Uterus (tissue), 2 donors: ENCODE measurements at regions not wholly inside any gene's neighbourhood (a gene's known extent, or its start where the extent isn't known, plus 50 kb on each side); places are given as distances from the start of the nearest gene placed in this dataset.
"Not testable (repeated sequence)": the region's sequence is repeated elsewhere in the genome, so short reads cannot be mapped to it uniquely, and the experiment has no call there.

Experiments
- CTCF ChIP-seq, 4 experiments: fragments of 200-600 bp in 2 of 4; fragments of 450-650 bp in 2 of 4; sonication (generic) in 2 of 4; IDR thresholded peaks; one replicate each; pipeline ENCODE4 v1.5.1; 2016 to 2019; ENCODE audit warnings: antibody characterized with exemption in 4 of 4, mild to moderate bottlenecking in 2 of 4, moderate library complexity in 1 of 4
- POLR2A ChIP-seq, 2 donors: fragments of 450-650 bp; IDR thresholded peaks; one replicate each; pipeline ENCODE4 v1.6.1; 2016; ENCODE audit warnings: antibody characterized with exemption in 2 of 2, mild to moderate bottlenecking in 1 of 2, moderate library complexity in 1 of 2

- not testable (repeated sequence) for TF ChIP-seq POLR2A, CTCF (IDR thresholded peaks at IDR 0.05)
These were observed 52.4 kb upstream of the EHHADH start for GRCh38 chr3:185306286-185306685.
